ENCODE measurements at regions not wholly inside any gene's neighbourhood (a gene's known extent, or its start where the extent isn't known, plus 50 kb on each side); places are given as distances from the start of the nearest gene placed in this dataset.

- Histone ChIP-seq H3K27ac (ENCODE audit: low read depth in 1 of 2, low read length in 2 of 2) (no peak overlapping the region), H3K36me3 (ENCODE audit: insufficient read depth, low read length) (no peaks in the 10 kb centered on the region), H3K27me3 (ENCODE audit: control insufficient read depth in 1 of 2, insufficient read depth in 2 of 2, low read length in 2 of 2) (no peaks in the 10 kb centered on the region), H3K9me3 (ENCODE audit: control insufficient read depth in 1 of 2, insufficient read depth in 1 of 2, low read length in 2 of 2) (no peaks in the 10 kb centered on the region), H3K4me1 (ENCODE audit: insufficient read depth, low read length) (no peaks in the 10 kb centered on the region), H3K4me3 (ENCODE audit: low read length) (no peak overlapping the region)
- ChIA-PET CTCF (no interaction called here), POLR2A (no interaction called here)
- H3K9me3 Mint-ChIP-seq: no peaks in the 10 kb centered on the region
- no peak overlapping the region for H3K27ac Mint-ChIP-seq
- no peak for DNase-seq
- H3K36me3 Mint-ChIP-seq (ENCODE audit: low read depth): no peaks in the 10 kb centered on the region
- intact Hi-C loops (cut with DNase I, micrococcal nuclease): no loop called here
- ATAC-seq (ENCODE audit: poor library complexity): no peak
- TF ChIP-seq, protein P1, sequence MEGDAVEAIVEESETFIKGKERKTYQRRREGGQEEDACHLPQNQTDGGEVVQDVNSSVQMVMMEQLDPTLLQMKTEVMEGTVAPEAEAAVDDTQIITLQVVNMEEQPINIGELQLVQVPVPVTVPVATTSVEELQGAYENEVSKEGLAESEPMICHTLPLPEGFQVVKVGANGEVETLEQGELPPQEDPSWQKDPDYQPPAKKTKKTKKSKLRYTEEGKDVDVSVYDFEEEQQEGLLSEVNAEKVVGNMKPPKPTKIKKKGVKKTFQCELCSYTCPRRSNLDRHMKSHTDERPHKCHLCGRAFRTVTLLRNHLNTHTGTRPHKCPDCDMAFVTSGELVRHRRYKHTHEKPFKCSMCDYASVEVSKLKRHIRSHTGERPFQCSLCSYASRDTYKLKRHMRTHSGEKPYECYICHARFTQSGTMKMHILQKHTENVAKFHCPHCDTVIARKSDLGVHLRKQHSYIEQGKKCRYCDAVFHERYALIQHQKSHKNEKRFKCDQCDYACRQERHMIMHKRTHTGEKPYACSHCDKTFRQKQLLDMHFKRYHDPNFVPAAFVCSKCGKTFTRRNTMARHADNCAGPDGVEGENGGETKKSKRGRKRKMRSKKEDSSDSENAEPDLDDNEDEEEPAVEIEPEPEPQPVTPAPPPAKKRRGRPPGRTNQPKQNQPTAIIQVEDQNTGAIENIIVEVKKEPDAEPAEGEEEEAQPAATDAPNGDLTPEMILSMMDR (IDR thresholded peaks at IDR 0.05): no peak
- H3K27me3 Mint-ChIP-seq: no peaks in the 10 kb centered on the region
- H3K4me1 Mint-ChIP-seq (ENCODE audit: low read depth): no peaks in the 10 kb centered on the region
- H3K4me3 Mint-ChIP-seq: no peak overlapping the region
Measured at GRCh38 chr1:244161236-244161510, 110.1 kb downstream of the ZBTB18 start.

DNA sequence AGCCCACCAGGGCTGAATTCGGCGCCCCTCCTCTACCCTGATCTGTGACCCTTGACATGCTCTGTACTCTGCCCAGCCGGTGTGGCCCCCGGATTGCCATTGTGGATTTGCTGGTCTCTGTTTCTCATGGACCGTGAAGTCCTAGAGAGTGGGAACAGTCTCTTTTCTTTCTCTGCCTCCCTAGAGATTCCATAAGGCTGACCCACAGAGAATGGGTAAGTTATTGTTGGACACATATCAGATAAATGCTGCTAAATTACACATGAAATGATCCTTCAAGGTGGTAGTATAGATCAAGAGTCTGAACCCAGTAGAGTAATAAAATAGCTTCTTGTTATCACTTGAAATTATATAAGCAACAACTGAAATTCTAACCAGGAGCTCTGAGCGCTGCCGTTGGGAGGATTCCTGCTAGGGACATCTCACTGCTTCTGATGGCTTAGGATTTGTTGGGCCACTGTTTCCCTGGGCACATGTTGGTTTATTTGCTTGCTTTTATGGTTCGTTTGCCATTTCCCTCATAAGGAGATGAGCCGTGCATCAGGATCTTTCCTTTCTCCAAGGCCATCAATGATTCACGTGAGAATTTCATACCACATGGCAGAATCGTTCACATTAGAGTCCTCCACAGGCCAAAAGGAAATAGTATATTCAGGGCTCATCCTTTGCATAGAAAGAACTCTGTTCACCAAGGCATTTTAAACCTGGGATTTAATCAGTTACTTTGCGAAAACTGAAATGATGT lies 111.9 kb downstream of the ZBTB18 start:
- intact Hi-C loops (cut with DNase I, micrococcal nuclease): no loop called here
- H3K9me3 Mint-ChIP-seq: no peaks in the 10 kb centered on the region
- ChIA-PET POLR2A (no interaction called here), CTCF (no interaction called here)
- TF ChIP-seq, protein P1 (IDR thresholded peaks at IDR 0.05): no peak
- H3K4me3 Mint-ChIP-seq: no peak overlapping the region
- no peak for DNase-seq
- no peaks in the 10 kb centered on the region for H3K36me3 Mint-ChIP-seq (ENCODE audit: low read depth)
- Histone ChIP-seq H3K27ac (ENCODE audit: low read depth in 1 of 2, low read length in 2 of 2) (no peak overlapping the region), H3K9me3 (ENCODE audit: control insufficient read depth in 1 of 2, insufficient read depth in 1 of 2, low read length in 2 of 2) (no peaks in the 10 kb centered on the region), H3K4me1 (ENCODE audit: insufficient read depth, low read length) (no peaks in the 10 kb centered on the region), H3K36me3 (ENCODE audit: insufficient read depth, low read length) (no peaks in the 10 kb centered on the region), H3K27me3 (ENCODE audit: control insufficient read depth in 1 of 2, insufficient read depth in 2 of 2, low read length in 2 of 2) (no peaks in the 10 kb centered on the region), H3K4me3 (ENCODE audit: low read length) (no peak overlapping the region)
- ATAC-seq (ENCODE audit: poor library complexity): no peak
- H3K4me1 Mint-ChIP-seq (ENCODE audit: low read depth): no peaks in the 10 kb centered on the region
- no peaks in the 10 kb centered on the region for H3K27me3 Mint-ChIP-seq
- H3K27ac Mint-ChIP-seq: no peak overlapping the region

DNA sequence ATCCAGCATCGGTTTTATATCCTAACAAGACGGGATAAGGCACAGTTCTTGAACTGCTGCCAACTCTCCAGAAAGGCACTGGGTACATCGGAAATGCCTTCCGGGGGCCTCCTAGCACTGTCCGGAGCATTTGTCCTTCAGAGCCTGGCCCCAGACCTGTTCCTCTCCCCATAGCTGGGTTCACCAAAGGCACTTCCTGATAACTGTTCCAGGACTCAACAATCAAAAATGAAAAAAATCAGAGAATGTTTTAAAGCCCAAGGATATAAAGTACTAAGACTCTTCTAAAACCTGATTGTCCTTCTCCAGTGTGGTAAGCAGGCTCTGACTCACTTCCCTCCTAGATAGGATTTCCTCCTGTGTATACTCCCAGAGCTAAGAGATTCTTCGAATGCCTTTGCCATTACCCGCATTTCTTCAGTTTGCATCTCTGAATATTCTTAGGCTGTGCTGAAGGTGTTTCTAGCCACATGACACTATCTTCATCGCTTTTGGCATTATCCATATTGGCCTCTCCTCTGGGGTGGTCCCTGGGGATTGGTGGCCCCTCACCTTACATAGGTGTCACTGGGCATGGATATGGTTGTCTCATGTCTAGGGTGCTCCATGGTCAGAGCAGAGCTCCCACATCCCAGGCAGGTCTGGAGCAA lies 112.9 kb downstream of the ZBTB18 start:
- CTCF ChIA-PET: no interaction called here
- no peak for ATAC-seq (ENCODE audit: poor library complexity)

More for the DNA sequence above, 112.9 kb downstream of the ZBTB18 start:
- Mint-ChIP-seq H3K27ac (no peak overlapping the region), H3K9me3 (no peaks in the 10 kb centered on the region), H3K36me3 (ENCODE audit: low read depth) (no peaks in the 10 kb centered on the region), H3K4me1 (ENCODE audit: low read depth) (no peaks in the 10 kb centered on the region), H3K4me3 (no peak overlapping the region), H3K27me3 (no peaks in the 10 kb centered on the region)
- POLR2A ChIA-PET: no interaction called here
- no peak for DNase-seq
- Histone ChIP-seq H3K27ac (ENCODE audit: low read depth in 1 of 2, low read length in 2 of 2) (no peak overlapping the region), H3K4me3 (ENCODE audit: low read length) (no peak overlapping the region), H3K4me1 (ENCODE audit: insufficient read depth, low read length) (no peaks in the 10 kb centered on the region), H3K27me3 (ENCODE audit: control insufficient read depth in 1 of 2, insufficient read depth in 2 of 2, low read length in 2 of 2) (no peaks in the 10 kb centered on the region), H3K36me3 (ENCODE audit: insufficient read depth, low read length) (no peaks in the 10 kb centered on the region), H3K9me3 (ENCODE audit: control insufficient read depth in 1 of 2, insufficient read depth in 1 of 2, low read length in 2 of 2) (no peaks in the 10 kb centered on the region)
- intact Hi-C loops (cut with DNase I, micrococcal nuclease): no loop called here
- TF ChIP-seq, protein P1 (IDR thresholded peaks at IDR 0.05): no peak

Data from CD4-positive, alpha-beta T cell (primary cell).